CD14-positive monocyte (primary cell): ENCODE measurements at regions not wholly inside any gene's neighbourhood (a gene's known extent, or its start where the extent isn't known, plus 50 kb on each side); places are given as distances from the start of the nearest gene placed in this dataset.

Experiments used
- DNase-seq, 3 donors: peaks; one replicate each; pipeline ENCODE4 v3.0.0-alpha.2; 2011 to 2022
- H2AFZ ChIP-seq: 2 replicates; pipeline ENCODE4 v1.6.0; 2012; ENCODE audit warnings: mild to moderate bottlenecking, low read depth, low read length, inconsistent platforms; ENCODE audit not compliant: insufficient read depth, poor library complexity, severe bottlenecking
- H3K27ac ChIP-seq, 2 donors: 1 replicate in 1 of 2; 2 replicates in 1 of 2; pipeline ENCODE4 v1.5.1; 2012 to 2013; ENCODE audit warnings: low read length in 2 of 2, control low read depth in 1 of 2, inconsistent platforms in 1 of 2, low read depth in 1 of 2, mild to moderate bottlenecking in 1 of 2
- H3K27me3 ChIP-seq, 2 donors: one replicate each; pipeline versions ENCODE4 v1.6.0 to v1.6.1; 2011 to 2013; ENCODE audit warnings: low read length in 2 of 2; ENCODE audit not compliant: control insufficient read depth in 2 of 2, insufficient read depth in 2 of 2
- H3K36me3 ChIP-seq, 2 donors: replicated peaks in 1 of 2; 1 replicate in 1 of 2; 2 replicates in 1 of 2; pipeline versions ENCODE4 v1.5.1 to v1.6.1; 2012 to 2013; ENCODE audit warnings: low read length in 2 of 2, control low read depth in 1 of 2, inconsistent platforms in 1 of 2, mild to moderate bottlenecking in 1 of 2; ENCODE audit not compliant: insufficient read depth in 2 of 2, control insufficient read depth in 1 of 2
- H3K4me1 ChIP-seq, 2 donors: 1 replicate in 1 of 2; 2 replicates in 1 of 2; pipeline versions ENCODE4 v1.5.1 to v1.6.1; 2012 to 2013; ENCODE audit warnings: low read length in 2 of 2, control low read depth in 1 of 2, inconsistent platforms in 1 of 2, mild to moderate bottlenecking in 1 of 2, moderate library complexity in 1 of 2; ENCODE audit not compliant: insufficient read depth in 2 of 2, control insufficient read depth in 1 of 2
- H3K4me2 ChIP-seq: replicated peaks from 2 replicates; pipeline ENCODE3; 2012; ENCODE audit warnings: low read length, moderate library complexity, mild to moderate bottlenecking; ENCODE audit not compliant: poor library complexity, severe bottlenecking; ENCODE audit errors: extremely low read depth
- H3K4me3 ChIP-seq, 3 experiments: fragments of 200-600 bp in 1 of 3; sonication (generic) in 1 of 3; replicated peaks in 1 of 3; 1 replicate in 2 of 3; 2 replicates in 1 of 3; pipeline ENCODE4 v1.5.1; 2011 to 2013; ENCODE audit warnings: low read length in 3 of 3, mild to moderate bottlenecking in 3 of 3, control low read depth in 2 of 3, low read depth in 2 of 3, inconsistent platforms in 1 of 3, moderate library complexity in 1 of 3
- H3K79me2 ChIP-seq: 2 replicates; pipeline ENCODE4 v1.6.0; 2012; ENCODE audit warnings: mild to moderate bottlenecking, control low read depth, inconsistent platforms, low read length, moderate library complexity; ENCODE audit not compliant: insufficient read depth
- H3K9ac ChIP-seq: 2 replicates; pipeline ENCODE4 v1.6.0; 2017; ENCODE audit warnings: low read length, mild to moderate bottlenecking; ENCODE audit not compliant: insufficient read depth, poor library complexity, severe bottlenecking
- H3K9me3 ChIP-seq, 2 donors: replicated peaks in 1 of 2; 1 replicate in 1 of 2; 2 replicates in 1 of 2; pipeline versions ENCODE4 v1.5.1 to v1.6.1; 2012 to 2013; ENCODE audit warnings: low read length in 2 of 2, control low read depth in 1 of 2; ENCODE audit not compliant: control insufficient read depth in 1 of 2, insufficient read depth in 1 of 2
- H4K20me1 ChIP-seq: 2 replicates; pipeline ENCODE4 v1.6.0; 2012; ENCODE audit warnings: mild to moderate bottlenecking, low read length, control low read depth, moderate library complexity; ENCODE audit not compliant: insufficient read depth
- H3K27ac Mint-ChIP-seq, 7 donors: one replicate each; pipeline ENCODE4 v1.8.0; 2020; ENCODE audit warnings: mild to moderate bottlenecking in 7 of 7, mixed read lengths in 7 of 7, moderate library complexity in 6 of 7, inconsistent platforms in 2 of 7
- H3K27me3 Mint-ChIP-seq, 3 donors: one replicate each; pipeline ENCODE4 v1.8.0; 2021 to 2022; ENCODE audit warnings: low read depth in 3 of 3, mild to moderate bottlenecking in 3 of 3, mixed read lengths in 3 of 3, moderate library complexity in 3 of 3, inconsistent platforms in 1 of 3
- H3K36me3 Mint-ChIP-seq, 2 donors: one replicate each; pipeline ENCODE4 v1.8.0; 2020; ENCODE audit warnings: mixed read lengths in 2 of 2, inconsistent platforms in 1 of 2, mild to moderate bottlenecking in 1 of 2
- H3K4me1 Mint-ChIP-seq: one replicate; pipeline ENCODE4 v1.8.0; 2020; ENCODE audit warnings: mild to moderate bottlenecking, mixed read lengths
- H3K4me3 Mint-ChIP-seq, 2 donors: one replicate each; pipeline ENCODE4 v1.8.0; 2020; ENCODE audit warnings: mild to moderate bottlenecking in 2 of 2, mixed read lengths in 2 of 2, moderate library complexity in 1 of 2
- H3K9me3 Mint-ChIP-seq, 7 donors: one replicate each; pipeline ENCODE4 v1.8.0; 2020 to 2022; ENCODE audit warnings: mixed read lengths in 7 of 7, mild to moderate bottlenecking in 6 of 7, moderate library complexity in 6 of 7, inconsistent platforms in 2 of 7
- WGBS: methylation state at CpG from one replicate; pipeline ENCODE4 v1.1.5; 2013; ENCODE audit warnings: missing lambda C conversion rate; ENCODE audit not compliant: insufficient coverage; 5-methylcytosine and 5-hydroxymethylcytosine counted together
- intact Hi-C, 2 donors: fragments of 100-400 bp; cut with micrococcal nuclease; formaldehyde crosslinking; loops; one replicate each; pipeline versions ENCODE4 v1.15.0 to v1.15.1; 2023
- TF ChIP-seq, protein P1 (sequence below): fragments of 200-600 bp; IDR thresholded peaks from one replicate; pipeline ENCODE4 v1.8.0; 2022; ENCODE audit warnings: antibody characterized with exemption, mild to moderate bottlenecking

DNA sequence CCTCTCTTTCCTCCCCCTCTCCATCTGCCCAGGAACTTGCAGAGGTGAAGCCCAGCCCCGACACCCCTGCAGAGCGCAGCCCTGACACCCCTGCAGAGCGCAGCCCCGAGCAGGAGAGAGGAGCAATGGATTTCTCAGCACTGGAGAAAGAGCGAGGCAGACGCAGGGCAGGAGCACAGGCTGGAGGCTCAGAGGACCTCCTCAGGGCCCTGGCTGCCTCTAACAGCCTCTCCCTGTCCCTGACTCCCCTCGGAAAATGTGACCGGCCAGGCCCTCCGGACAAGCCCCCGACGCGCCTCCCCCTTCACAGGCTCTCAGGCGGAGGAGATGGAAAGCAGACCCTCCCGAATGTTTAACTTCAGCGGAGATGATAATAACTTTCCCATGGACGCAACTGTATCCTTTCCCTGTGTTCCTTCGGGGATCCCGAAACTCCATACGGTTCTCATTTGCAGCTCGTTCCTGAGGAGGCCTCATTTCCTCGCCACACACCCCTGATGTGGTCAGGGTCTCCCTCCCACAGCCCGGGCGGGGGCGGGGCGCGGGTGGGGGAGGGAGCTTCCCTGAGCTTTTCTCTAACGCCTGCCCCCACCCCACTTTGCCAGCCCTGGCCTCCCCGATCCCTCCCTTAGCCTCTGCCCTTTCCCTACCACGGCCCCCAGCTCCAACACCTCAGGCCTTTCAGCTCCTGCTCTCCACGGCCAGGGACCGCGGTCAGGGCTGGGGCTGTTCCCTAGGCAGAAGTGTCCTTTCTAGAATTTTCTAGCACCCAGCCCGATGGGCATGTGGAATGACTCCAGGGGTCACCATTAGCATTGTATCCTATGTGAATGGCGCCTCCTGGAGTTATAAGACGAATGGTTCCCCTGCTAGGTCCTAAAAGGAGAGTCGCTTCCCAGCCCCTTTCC is 201.1 kb upstream of the BCOR start:
- H3K9me3 ChIP-seq, result peaks cover 0 to 4% of the 10 kb centered on the region in 2 donors
- H2AFZ ChIP-seq, result no peak overlapping the region
- H3K27ac ChIP-seq, result no peak overlapping the region
- Mint-ChIP-seq H3K4me1 (peaks cover 8% of the 10 kb centered on the region), H3K9me3 (peaks cover 0 to 17% (median 6%) of the 10 kb centered on the region in 7 donors), H3K27ac (no peak overlapping the region), H3K27me3 (peaks cover 3 to 12% (median 6%) of the 10 kb centered on the region in 3 donors), H3K36me3 (no peaks in the 10 kb centered on the region), H3K4me3 (no peak overlapping the region)
- no peaks in the 10 kb centered on the region for H4K20me1 ChIP-seq
- no peaks in the 10 kb centered on the region for H3K79me2 ChIP-seq
- no peak overlapping the region for H3K4me3 ChIP-seq
- WGBS, result 97% methylated on average over 13 of the region's 36 CpGs
- TF ChIP-seq, protein P1, sequence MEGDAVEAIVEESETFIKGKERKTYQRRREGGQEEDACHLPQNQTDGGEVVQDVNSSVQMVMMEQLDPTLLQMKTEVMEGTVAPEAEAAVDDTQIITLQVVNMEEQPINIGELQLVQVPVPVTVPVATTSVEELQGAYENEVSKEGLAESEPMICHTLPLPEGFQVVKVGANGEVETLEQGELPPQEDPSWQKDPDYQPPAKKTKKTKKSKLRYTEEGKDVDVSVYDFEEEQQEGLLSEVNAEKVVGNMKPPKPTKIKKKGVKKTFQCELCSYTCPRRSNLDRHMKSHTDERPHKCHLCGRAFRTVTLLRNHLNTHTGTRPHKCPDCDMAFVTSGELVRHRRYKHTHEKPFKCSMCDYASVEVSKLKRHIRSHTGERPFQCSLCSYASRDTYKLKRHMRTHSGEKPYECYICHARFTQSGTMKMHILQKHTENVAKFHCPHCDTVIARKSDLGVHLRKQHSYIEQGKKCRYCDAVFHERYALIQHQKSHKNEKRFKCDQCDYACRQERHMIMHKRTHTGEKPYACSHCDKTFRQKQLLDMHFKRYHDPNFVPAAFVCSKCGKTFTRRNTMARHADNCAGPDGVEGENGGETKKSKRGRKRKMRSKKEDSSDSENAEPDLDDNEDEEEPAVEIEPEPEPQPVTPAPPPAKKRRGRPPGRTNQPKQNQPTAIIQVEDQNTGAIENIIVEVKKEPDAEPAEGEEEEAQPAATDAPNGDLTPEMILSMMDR, result no peak
- peaks cover 0 to 3% of the 10 kb centered on the region in 2 donors for H3K4me1 ChIP-seq
- intact Hi-C loops, result no loop called here
- H3K36me3 ChIP-seq, result no peaks in the 10 kb centered on the region
- peak in 1 of 3 donors; percentile 1 for DNase-seq
- H3K27me3 ChIP-seq, result no peaks in the 10 kb centered on the region
- H3K4me2 ChIP-seq, result no peak overlapping the region
- H3K9ac ChIP-seq, result no peak overlapping the region

DNA sequence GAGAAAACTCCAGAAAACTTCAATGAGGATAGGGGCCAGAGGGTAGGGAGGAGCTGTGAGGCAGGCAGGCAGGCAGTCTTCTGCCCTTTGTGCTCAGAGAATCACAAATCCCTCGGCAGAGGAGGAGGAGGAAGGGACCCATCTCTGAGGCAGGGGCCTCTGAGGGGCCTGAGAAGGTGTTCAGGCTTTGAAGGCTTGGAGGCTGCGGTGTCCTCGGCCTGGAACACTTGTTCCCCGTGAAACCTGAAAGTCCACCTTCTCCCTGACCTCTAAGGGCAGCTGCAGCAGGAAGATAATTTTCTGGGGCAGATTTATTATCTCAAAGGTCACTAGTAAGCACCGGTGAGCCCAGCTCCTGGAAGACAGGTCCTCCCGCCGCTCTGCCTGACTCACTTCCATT is 200.3 kb upstream of the BCOR start:
- DNase-seq, result no peak
- no CpG with 5 or more reads among the region's 7 CpGs for WGBS
- Histone ChIP-seq H4K20me1 (no peaks in the 10 kb centered on the region), H3K79me2 (no peaks in the 10 kb centered on the region), H3K27ac (no peak overlapping the region), H3K4me3 (no peak overlapping the region), H3K9ac (no peak overlapping the region), H3K4me2 (no peak overlapping the region), H3K4me1 (no peaks in the 10 kb centered on the region), H3K9me3 (no peaks in the 10 kb centered on the region), H3K27me3 (no peaks in the 10 kb centered on the region), H2AFZ (no peak overlapping the region), H3K36me3 (no peaks in the 10 kb centered on the region)
- TF ChIP-seq, protein P1, result no peak
- peaks cover under 1% of the 10 kb centered on the region for H3K4me1 Mint-ChIP-seq
- H3K27ac Mint-ChIP-seq, result peak overlapping the region in 1 of 7 donors; percentile 50
- H3K27me3 Mint-ChIP-seq, result peaks cover 1 to 12% (median 6%) of the 10 kb centered on the region in 3 donors
- H3K36me3 Mint-ChIP-seq, result no peaks in the 10 kb centered on the region
- no peak overlapping the region for H3K4me3 Mint-ChIP-seq
- peaks cover 0 to 11% (median under 1%) of the 10 kb centered on the region in 7 donors for H3K9me3 Mint-ChIP-seq
- intact Hi-C loops, result no loop called here
